HepG2 (cell line): ENCODE measurements at regions not wholly inside any gene's neighbourhood (a gene's known extent, or its start where the extent isn't known, plus 50 kb on each side); places are given as distances from the start of the nearest gene placed in this dataset.

ENCODE experiments used
- ATAC-seq: fragments of 200-7000 bp; cut with Tn5 transposase; 3 replicates; pipeline ENCODE4 v1.9.1; 2020; ENCODE audit warnings: mild to moderate bottlenecking, moderate library complexity
- BruUV-seq: library from RNA; stranded (reverse); fragments of 400-500 nt; replicated peaks from 2 replicates; lab custom pipeline; 2021; lab: Mats Ljungman, UMichigan
- CTCF ChIA-PET: fragments of 300-600 bp; formaldehyde crosslinking; extraction: SDS; loops from one replicate; lab custom pipeline; 2021; ENCODE audit warnings: low total read pairs, inconsistent platforms, low intra/inter-chr PET ratio; lab: Yijun Ruan, JAX
- POLR2A ChIA-PET: fragments of 350-600 bp; sonication (Branson Sonifier 250); formaldehyde crosslinking; loops from one replicate; lab custom pipeline; 2020; ENCODE audit warnings: antibody characterized with exemption, inconsistent platforms; lab: Yijun Ruan, JAX
- DNase-seq: peaks from one replicate; pipeline ENCODE4 v3.0.0-alpha.2; 2015; ENCODE audit warnings: low spot score
- FAIRE-seq: peaks from 3 replicates; lab custom pipeline; 2011; peaks lifted over from hg19 to GRCh38; lab: Jason Lieb, UNC
- H2AFZ ChIP-seq: one replicate; pipeline ENCODE4 v1.6.1; 2011; ENCODE audit warnings: low read length, inconsistent platforms
- H3K27ac ChIP-seq: fragments of 300-600 bp; 3 replicates; pipeline ENCODE4 v1.8.0; 2011; ENCODE audit warnings: mixed run types, mild to moderate bottlenecking, mixed read lengths, low read length, inconsistent platforms; ENCODE audit not compliant: insufficient read depth; ENCODE audit errors: extremely low read length
- H3K27me3 ChIP-seq, 2 experiments: fragments of 200-600 bp in 1 of 2; 2 replicates in 1 of 2; 3 replicates in 1 of 2; pipeline versions ENCODE4 v1.6.0 to v1.8.0; 2011; ENCODE audit warnings: low read length in 2 of 2, mild to moderate bottlenecking in 2 of 2, moderate library complexity in 2 of 2, inconsistent platforms in 1 of 2; ENCODE audit not compliant: insufficient read depth in 2 of 2, control insufficient read depth in 1 of 2
- H3K36me3 ChIP-seq, 2 experiments: fragments of 200-600 bp in 1 of 2; replicated peaks in 1 of 2; 2 replicates in 1 of 2; 3 replicates in 1 of 2; pipeline versions ENCODE4 v1.5.1 to v1.8.0; 2011; ENCODE audit warnings: low read length in 2 of 2, inconsistent platforms in 1 of 2; ENCODE audit not compliant: insufficient read depth in 2 of 2, control insufficient read depth in 1 of 2
- H3K4me1 ChIP-seq: 2 replicates; pipeline ENCODE4 v1.5.1; 2012; ENCODE audit warnings: low read length, inconsistent platforms; ENCODE audit not compliant: insufficient read depth
- H3K4me2 ChIP-seq: 2 replicates; pipeline ENCODE4 v1.6.0; 2011; ENCODE audit warnings: low read depth, low read length, inconsistent platforms
- H3K4me3 ChIP-seq, 3 experiments: fragments of 200-600 bp in 1 of 3; sonication (generic), shearing (Covaris generic) in 1 of 3; replicated peaks in 1 of 3; 2 replicates each; pipeline ENCODE4 v1.5.1; 2011 to 2016; ENCODE audit warnings: low read length in 3 of 3, inconsistent platforms in 2 of 3, low read depth in 2 of 3, mild to moderate bottlenecking in 2 of 3, control low read depth in 1 of 3, mixed read lengths in 1 of 3; ENCODE audit not compliant: insufficient read depth in 1 of 3
- H3K79me2 ChIP-seq: one replicate; pipeline ENCODE4 v1.6.1; 2011; ENCODE audit warnings: low read length, inconsistent platforms; ENCODE audit not compliant: insufficient read depth
- H3K9ac ChIP-seq: 2 replicates; pipeline ENCODE4 v1.6.0; 2011; ENCODE audit warnings: mild to moderate bottlenecking, low read depth, low read length, inconsistent platforms; ENCODE audit not compliant: insufficient read depth
- H3K9me3 ChIP-seq: 2 replicates; pipeline ENCODE4 v1.5.1; 2012; ENCODE audit warnings: mild to moderate bottlenecking, low read length
- H4K20me1 ChIP-seq: 2 replicates; pipeline ENCODE4 v1.6.0; 2011; ENCODE audit warnings: inconsistent platforms, mild to moderate bottlenecking, low read length, moderate library complexity; ENCODE audit not compliant: insufficient read depth
- FIP1L1 ChIP-seq: fragments of 200-400 bp; formaldehyde crosslinking; IDR thresholded peaks from 2 replicates; pipeline ENCODE4 v1.6.1; 2018; ENCODE audit warnings: low read depth, mild to moderate bottlenecking, low read length, moderate library complexity, borderline replicate concordance; ENCODE audit not compliant: insufficient read depth
- MXD3 ChIP-seq: IDR thresholded peaks from 2 replicates; pipeline ENCODE4 v1.6.1; 2016; ENCODE audit warnings: mild to moderate bottlenecking, missing biosample characterization, missing genetic modification reagents
- XRCC5 ChIP-seq: fragments of 200-400 bp; formaldehyde crosslinking; optimal IDR thresholded peaks from 2 replicates; pipeline ENCODE3; 2017; ENCODE audit warnings: mild to moderate bottlenecking, low read length
- ZFP36L2 ChIP-seq: sonication (generic); formaldehyde crosslinking; IDR thresholded peaks from 2 replicates; pipeline ENCODE4 v1.4.0; 2020; ENCODE audit warnings: missing genetic modification reagents
- WGBS: methylation state at CpG from one replicate; pipeline ENCODE4 v1.1.6; 2017; ENCODE audit warnings: low lambda C conversion rate; 5-methylcytosine and 5-hydroxymethylcytosine counted together
- in situ Hi-C: cut with HindIII; loops from 2 replicates; pipeline ENCODE4 v1.10.0; 2017; ENCODE audit warnings: low pct_unique_long_range_greater_than_20kb; ENCODE audit not compliant: extremely low pct_ligation_motif_present
- intact Hi-C: fragments of 100-400 bp; cut with micrococcal nuclease; formaldehyde crosslinking; loops from one replicate; pipeline ENCODE4 v1.10.0; 2022; ENCODE audit not compliant: unreplicated experiment

- no peak for ATAC-seq
- Histone ChIP-seq H3K79me2 (no peaks in the 10 kb centered on the region), H3K27me3 (no peaks in the 10 kb centered on the region), H3K27ac (no peak overlapping the region), H3K4me3 (no peak overlapping the region), H2AFZ (no peak overlapping the region), H3K4me2 (no peak overlapping the region), H4K20me1 (no peaks in the 10 kb centered on the region), H3K9me3 (no peaks in the 10 kb centered on the region), H3K36me3 (no peaks in the 10 kb centered on the region)
- WGBS, result 3% methylated on average over 3 of the region's 3 CpGs
- CTCF ChIA-PET, result no interaction called here
- intact Hi-C loops, result no loop called here
- no peak for FAIRE-seq
- in situ Hi-C loops, result no loop called here
- no peak for TF ChIP-seq ZFP36L2 (CRISPR knock-in tag)
- TF ChIP-seq, all 625 proteins: peak for 0
- H3K9ac ChIP-seq, result no peak overlapping the region
- BruUV-seq, result no TSS peak
- H3K4me1 ChIP-seq, result no peaks in the 10 kb centered on the region
- no peak for DNase-seq
- POLR2A ChIA-PET, result no interaction called here
Measured at GRCh38 chr12:102540815-102541385, 60.5 kb upstream of the IGF1 start.

GRCh38 chr12:102539651-102540553 lies 59.5 kb upstream of the IGF1 start:
- no peaks in the 10 kb centered on the region for H3K79me2 ChIP-seq
- no peaks in the 10 kb centered on the region for H3K4me1 ChIP-seq
- POLR2A ChIA-PET, result no interaction called here
- H3K27ac ChIP-seq, result no peak overlapping the region
- intact Hi-C loops (no loop called here), in situ Hi-C loops (no loop called here)
- TF ChIP-seq FIP1L1, result no peak
- TF ChIP-seq XRCC5, result no peak
- no peak for TF ChIP-seq MXD3 (CRISPR knock-in tag)
- H3K36me3 ChIP-seq, result no peaks in the 10 kb centered on the region
- H4K20me1 ChIP-seq, result no peaks in the 10 kb centered on the region
- H3K9ac ChIP-seq, result no peak overlapping the region
- BruUV-seq, result no TSS peak
- WGBS, result 1% methylated on average over 9 of the region's 10 CpGs
- DNase-seq (peak; percentile 31), ATAC-seq (peak; percentile 26; the same call in 1 of the 3 replicates), FAIRE-seq (no peak)
- no peaks in the 10 kb centered on the region for H3K9me3 ChIP-seq
- CTCF ChIA-PET, result no interaction called here
- no peaks in the 10 kb centered on the region for H3K27me3 ChIP-seq
- no peak overlapping the region for H2AFZ ChIP-seq
- H3K4me2 ChIP-seq, result no peak overlapping the region
- H3K4me3 ChIP-seq, result no peak overlapping the region
